PFSK-1 (cell line): ENCODE measurements at regions not wholly inside any gene's neighbourhood (a gene's known extent, or its start where the extent isn't known, plus 50 kb on each side); places are given as distances from the start of the nearest gene placed in this dataset.

Experiments used
- FOXP2 ChIP-seq: optimal IDR thresholded peaks from 2 replicates; pipeline ENCODE3; 2011; ENCODE audit warnings: borderline replicate concordance, control low read depth, inconsistent platforms; ENCODE audit not compliant: insufficient read depth; ENCODE audit errors: extremely low read length, extremely low read depth
- POLR2AphosphoS5 ChIP-seq: IDR thresholded peaks from 2 replicates; pipeline ENCODE4 v1.6.1; 2012; ENCODE audit warnings: low read depth, mild to moderate bottlenecking, control low read depth, low read length, moderate library complexity
- REST ChIP-seq, 2 experiments: IDR thresholded peaks; 2 replicates each; pipeline versions ENCODE4 v1.6.1 to v1.8.0; 2011 to 2012; ENCODE audit warnings: low read depth in 2 of 2, low read length in 2 of 2, control low read depth in 1 of 2, inconsistent platforms in 1 of 2, mild to moderate bottlenecking in 1 of 2, moderate library complexity in 1 of 2; ENCODE audit not compliant: insufficient read depth in 1 of 2
- SIN3A ChIP-seq: IDR thresholded peaks from 2 replicates; pipeline ENCODE4 v1.6.1; 2012; ENCODE audit warnings: mild to moderate bottlenecking, low read length, moderate library complexity, borderline replicate concordance; ENCODE audit not compliant: insufficient read depth
- TAF1 ChIP-seq: IDR thresholded peaks from 2 replicates; pipeline ENCODE4 v1.6.1; 2012; ENCODE audit warnings: low read length, control low read depth, borderline replicate concordance; ENCODE audit not compliant: insufficient read depth

GRCh38 chr4:72975488-72975784 is 94.1 kb downstream of the COX18 start:
- no peak for TF ChIP-seq TAF1
- TF ChIP-seq POLR2AphosphoS5 = no peak
- TF ChIP-seq REST (IDR thresholded peaks at IDR 0.05; ENCODE audit: insufficient read depth in 1 of 2, low read depth in 2 of 2, low read length in 2 of 2) = no peak
- TF ChIP-seq SIN3A = no peak
- no peak for TF ChIP-seq FOXP2
